Fibroblast of mammary gland (primary cell): ENCODE measurements at regions not wholly inside any gene's neighbourhood (a gene's known extent, or its start where the extent isn't known, plus 50 kb on each side); places are given as distances from the start of the nearest gene placed in this dataset.

Source experiments
- DNase-seq: peaks from one replicate; pipeline ENCODE4 v3.0.0-alpha.2; 2010; ENCODE audit warnings: low read depth
- H3K4me3 ChIP-seq: 2 replicates; pipeline ENCODE4 v1.5.1; 2011; ENCODE audit warnings: low read depth, mild to moderate bottlenecking, low read length, moderate library complexity; ENCODE audit not compliant: control insufficient read depth
- CTCF ChIP-seq: conservative IDR thresholded peaks from 2 replicates; pipeline ENCODE4 v1.5.1; 2011; ENCODE audit warnings: low read depth, low read length, inconsistent platforms; ENCODE audit not compliant: control insufficient read depth, insufficient read depth

GRCh38 chr9:103483471-103484096 lies 488.5 kb downstream of the CYLC2 start:
- no peak for DNase-seq
- no peak overlapping the region for H3K4me3 ChIP-seq
- TF ChIP-seq CTCF, result no peak

- no peak overlapping the region for H3K4me3 ChIP-seq
- DNase-seq, result no peak
- no peak for TF ChIP-seq CTCF
These were observed 490.0 kb downstream of the CYLC2 start for GRCh38 chr9:103485138-103485537.

GRCh38 chr9:103514767-103515166 lies 519.6 kb downstream of the CYLC2 start:
- no peak for TF ChIP-seq CTCF

GRCh38 chr9:103522409-103522808 lies 527.3 kb downstream of the CYLC2 start:
- H3K4me3 ChIP-seq, result no peak overlapping the region
- no peak for DNase-seq
- TF ChIP-seq CTCF, result no peak

More at GRCh38 chr9:103514767-103515166, 519.6 kb downstream of the CYLC2 start:
- DNase-seq, result no peak
- H3K4me3 ChIP-seq, result no peak overlapping the region

GRCh38 chr9:103530934-103531333 lies 535.8 kb downstream of the CYLC2 start:
- no peak for DNase-seq
- TF ChIP-seq CTCF, result no peak
- no peak overlapping the region for H3K4me3 ChIP-seq

GRCh38 chr9:103533318-103533717 lies 538.2 kb downstream of the CYLC2 start:
- no peak overlapping the region for H3K4me3 ChIP-seq
- no peak for DNase-seq

More at GRCh38 chr9:103533318-103533717, 538.2 kb downstream of the CYLC2 start:
- TF ChIP-seq CTCF, result no peak
